ENCODE measurements at regions not wholly inside any gene's neighbourhood (a gene's known extent, or its start where the extent isn't known, plus 50 kb on each side); places are given as distances from the start of the nearest gene placed in this dataset.

DNA sequence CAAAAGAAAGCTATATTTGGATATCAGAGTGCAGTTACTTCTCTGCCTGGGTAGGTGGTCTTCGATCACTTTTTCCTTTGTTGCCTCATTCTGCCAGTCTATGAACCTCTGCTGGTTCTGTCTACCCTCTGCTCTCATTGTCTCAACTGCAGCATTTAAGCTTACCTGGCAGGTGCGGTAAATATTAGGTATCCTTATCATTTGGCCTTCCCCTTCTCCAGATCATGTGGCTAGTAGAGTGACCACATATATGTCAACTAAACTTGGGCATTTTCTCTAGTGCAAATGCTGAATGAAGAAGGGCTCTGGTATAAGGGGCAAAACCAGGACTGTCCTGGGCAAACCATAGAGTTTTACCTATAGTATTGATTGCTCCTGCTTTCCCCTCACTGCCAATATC is 180.8 kb downstream of the MDFIC start:
- FAIRE-seq, result no peak
- Histone ChIP-seq H3K4me3 (ENCODE audit: low read depth, low read length) (no peak overlapping the region), H3K36me3 (ENCODE audit: control insufficient read depth, insufficient read depth, low read length) (no peaks in the 10 kb centered on the region), H3K27me3 (ENCODE audit: control insufficient read depth, insufficient read depth, low read length) (no peaks in the 10 kb centered on the region)
- no peak for TF ChIP-seq CTCF (IDR thresholded peaks at IDR 0.05; ENCODE audit: insufficient read depth, low read length, severe bottlenecking)
- DNase-seq (ENCODE audit: low read depth), result no peak

- no peak for TF ChIP-seq CTCF (IDR thresholded peaks at IDR 0.05; ENCODE audit: insufficient read depth, low read length, severe bottlenecking)
- H3K4me3 ChIP-seq (ENCODE audit: low read depth, low read length), result no peak overlapping the region
Observed at GRCh38 chr7:115101199-115101598, 179.3 kb downstream of the MDFIC start.

DNA sequence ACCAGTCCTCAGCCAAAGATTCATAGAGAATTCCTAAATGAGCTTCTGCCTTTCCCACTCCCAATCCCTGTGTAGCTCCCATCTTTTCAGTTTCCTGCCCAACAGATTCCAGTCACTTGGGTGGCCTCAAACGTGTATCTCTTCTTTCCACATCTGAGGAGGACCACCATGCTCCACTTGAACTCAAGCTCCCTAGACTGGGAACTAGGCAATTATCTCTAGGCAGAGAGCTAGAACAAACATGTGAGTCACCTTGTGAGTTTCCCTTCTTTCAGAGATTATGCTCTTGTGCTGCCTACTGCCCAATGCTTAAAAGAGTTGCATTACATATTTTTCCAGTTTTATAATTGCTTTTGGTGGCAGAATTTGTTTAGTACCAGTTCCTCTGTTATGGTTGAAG is 178.0 kb downstream of the MDFIC start:
- no peak for TF ChIP-seq CTCF (IDR thresholded peaks at IDR 0.05; ENCODE audit: insufficient read depth, low read length, severe bottlenecking)
- H3K27me3 ChIP-seq (ENCODE audit: control insufficient read depth, insufficient read depth, low read length), result no peaks in the 10 kb centered on the region
- FAIRE-seq, result peak; percentile 32
- no peaks in the 10 kb centered on the region for H3K36me3 ChIP-seq (ENCODE audit: control insufficient read depth, insufficient read depth, low read length)
- DNase-seq (ENCODE audit: low read depth), result peak; percentile 81
- no peak overlapping the region for H3K4me3 ChIP-seq (ENCODE audit: low read depth, low read length)

More at GRCh38 chr7:115101199-115101598, 179.3 kb downstream of the MDFIC start:
- Histone ChIP-seq H3K36me3 (ENCODE audit: control insufficient read depth, insufficient read depth, low read length) (no peaks in the 10 kb centered on the region), H3K27me3 (ENCODE audit: control insufficient read depth, insufficient read depth, low read length) (no peaks in the 10 kb centered on the region)
- FAIRE-seq (no peak), DNase-seq (ENCODE audit: low read depth) (no peak)

- DNase-seq (ENCODE audit: low read depth), result peak; percentile 84
- no peak overlapping the region for H3K4me3 ChIP-seq (ENCODE audit: low read depth, low read length)
- H3K36me3 ChIP-seq (ENCODE audit: control insufficient read depth, insufficient read depth, low read length), result no peaks in the 10 kb centered on the region
- no peak for FAIRE-seq
- no peak for TF ChIP-seq CTCF (IDR thresholded peaks at IDR 0.05; ENCODE audit: insufficient read depth, low read length, severe bottlenecking)
- no peaks in the 10 kb centered on the region for H3K27me3 ChIP-seq (ENCODE audit: control insufficient read depth, insufficient read depth, low read length)
Observed at GRCh38 chr7:115097175-115097671, 175.3 kb downstream of the MDFIC start.

DNA sequence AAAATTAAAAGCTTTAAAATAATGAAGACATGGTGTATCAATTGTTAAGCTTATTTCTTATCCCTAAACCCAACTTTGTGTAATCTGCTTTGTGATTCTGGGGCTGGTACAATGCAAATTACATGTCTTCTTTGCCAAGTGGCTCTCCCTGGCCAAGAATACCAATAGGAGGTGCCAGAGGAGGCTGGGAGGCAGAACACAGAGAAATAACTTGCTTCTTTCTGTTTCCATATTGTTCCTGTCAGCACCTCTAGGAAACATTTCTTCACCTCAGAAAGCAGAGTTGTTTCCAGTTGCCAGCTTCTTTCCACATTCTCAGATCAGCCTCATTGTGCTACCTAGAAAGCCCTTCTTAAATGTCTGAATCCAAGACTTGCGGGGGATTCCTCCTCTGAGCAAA is 174.4 kb downstream of the MDFIC start:
- DNase-seq (ENCODE audit: low read depth) (no peak), FAIRE-seq (no peak)
- H3K27me3 ChIP-seq (ENCODE audit: control insufficient read depth, insufficient read depth, low read length), result no peaks in the 10 kb centered on the region
- no peaks in the 10 kb centered on the region for H3K36me3 ChIP-seq (ENCODE audit: control insufficient read depth, insufficient read depth, low read length)
- TF ChIP-seq CTCF (IDR thresholded peaks at IDR 0.05; ENCODE audit: insufficient read depth, low read length, severe bottlenecking), result no peak
- H3K4me3 ChIP-seq (ENCODE audit: low read depth, low read length), result no peak overlapping the region

DNA sequence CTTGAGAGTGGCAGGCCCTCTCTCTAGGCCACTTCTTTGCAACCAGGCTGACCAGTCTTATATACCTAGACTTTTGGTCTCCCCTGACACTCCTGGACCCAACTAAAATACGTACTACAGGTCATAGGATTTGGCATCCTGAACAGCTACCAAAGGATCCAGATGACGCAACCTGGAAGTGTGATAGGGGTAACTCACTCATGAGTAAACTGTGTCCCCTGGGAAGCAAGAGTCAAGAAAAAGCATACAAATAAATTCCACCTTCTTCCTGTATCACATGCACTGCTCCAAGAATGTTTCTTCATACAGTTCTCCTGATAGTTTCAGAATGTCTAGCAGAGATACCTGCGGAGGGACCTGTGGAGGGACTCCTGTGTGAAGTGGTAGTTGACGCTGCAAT is 172.3 kb downstream of the MDFIC start:
- DNase-seq (ENCODE audit: low read depth) (peak; percentile 43), FAIRE-seq (peak; percentile 62)
- H3K36me3 ChIP-seq (ENCODE audit: control insufficient read depth, insufficient read depth, low read length), result no peaks in the 10 kb centered on the region

More for the DNA sequence above, 172.3 kb downstream of the MDFIC start:
- Histone ChIP-seq H3K27me3 (ENCODE audit: control insufficient read depth, insufficient read depth, low read length) (no peaks in the 10 kb centered on the region), H3K4me3 (ENCODE audit: low read depth, low read length) (no peak overlapping the region)
- no peak for TF ChIP-seq CTCF (IDR thresholded peaks at IDR 0.05; ENCODE audit: insufficient read depth, low read length, severe bottlenecking)
